Esophagus muscularis mucosa (tissue), 3 donors: ENCODE measurements at regions not wholly inside any gene's neighbourhood (a gene's known extent, or its start where the extent isn't known, plus 50 kb on each side); places are given as distances from the start of the nearest gene placed in this dataset.
"Not testable (repeated sequence)": the region's sequence is repeated elsewhere in the genome, so short reads cannot be mapped to it uniquely, and the experiment has no call there.

Experiments
- CTCF ChIP-seq, 3 experiments: fragments of 200-600 bp in 2 of 3; fragments of 450-650 bp in 1 of 3; sonication (generic) in 2 of 3; IDR thresholded peaks; one replicate each; pipeline ENCODE4 v1.5.1; 2017 to 2019; ENCODE audit warnings: antibody characterized with exemption in 3 of 3, mild to moderate bottlenecking in 2 of 3, moderate library complexity in 1 of 3
- POLR2A ChIP-seq: fragments of 450-650 bp; IDR thresholded peaks from one replicate; pipeline ENCODE4 v1.6.1; 2017; ENCODE audit warnings: antibody characterized with exemption, moderate library complexity, mild to moderate bottlenecking, low read depth

DNA sequence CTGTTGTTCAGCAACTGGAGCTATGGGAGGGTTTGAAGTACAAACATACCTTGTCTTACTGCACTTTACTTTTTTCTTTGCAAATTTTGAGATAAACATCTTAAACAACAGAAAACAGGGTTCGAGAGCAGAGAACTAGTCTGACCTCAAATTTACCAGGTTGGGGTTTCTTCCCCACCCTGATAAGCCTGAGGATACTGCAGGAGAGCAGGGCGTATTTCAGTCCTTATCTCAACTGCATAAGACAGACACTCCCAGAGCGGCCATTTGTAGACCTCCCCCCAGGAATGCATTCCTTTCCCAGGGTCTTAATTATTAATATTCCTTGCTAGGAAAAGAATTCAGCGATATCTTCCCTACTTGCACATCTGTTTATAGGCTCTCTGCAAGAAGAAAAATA lies 242.1 kb upstream of the DDHD1 start:
- not testable (repeated sequence) for TF ChIP-seq POLR2A; CTCF (IDR thresholded peaks at IDR 0.05)
